AG09319 (cell line): ENCODE measurements at regions not wholly inside any gene's neighbourhood (a gene's known extent, or its start where the extent isn't known, plus 50 kb on each side); places are given as distances from the start of the nearest gene placed in this dataset.

Experiments
- DNase-seq: peaks from one replicate; pipeline ENCODE4 v3.0.0-alpha.2; 2010; ENCODE audit warnings: low read depth; ENCODE audit errors: extremely low read depth
- TF ChIP-seq, protein P1 (sequence below): IDR thresholded peaks from 2 replicates; pipeline ENCODE4 v1.5.1; 2011; ENCODE audit warnings: low read depth, mild to moderate bottlenecking, inconsistent platforms, low read length, moderate library complexity

- TF ChIP-seq, protein P1, sequence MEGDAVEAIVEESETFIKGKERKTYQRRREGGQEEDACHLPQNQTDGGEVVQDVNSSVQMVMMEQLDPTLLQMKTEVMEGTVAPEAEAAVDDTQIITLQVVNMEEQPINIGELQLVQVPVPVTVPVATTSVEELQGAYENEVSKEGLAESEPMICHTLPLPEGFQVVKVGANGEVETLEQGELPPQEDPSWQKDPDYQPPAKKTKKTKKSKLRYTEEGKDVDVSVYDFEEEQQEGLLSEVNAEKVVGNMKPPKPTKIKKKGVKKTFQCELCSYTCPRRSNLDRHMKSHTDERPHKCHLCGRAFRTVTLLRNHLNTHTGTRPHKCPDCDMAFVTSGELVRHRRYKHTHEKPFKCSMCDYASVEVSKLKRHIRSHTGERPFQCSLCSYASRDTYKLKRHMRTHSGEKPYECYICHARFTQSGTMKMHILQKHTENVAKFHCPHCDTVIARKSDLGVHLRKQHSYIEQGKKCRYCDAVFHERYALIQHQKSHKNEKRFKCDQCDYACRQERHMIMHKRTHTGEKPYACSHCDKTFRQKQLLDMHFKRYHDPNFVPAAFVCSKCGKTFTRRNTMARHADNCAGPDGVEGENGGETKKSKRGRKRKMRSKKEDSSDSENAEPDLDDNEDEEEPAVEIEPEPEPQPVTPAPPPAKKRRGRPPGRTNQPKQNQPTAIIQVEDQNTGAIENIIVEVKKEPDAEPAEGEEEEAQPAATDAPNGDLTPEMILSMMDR = no peak
- DNase-seq = no peak
Measured at GRCh38 chr6:126524811-126525326, 185.0 kb downstream of the CENPW start.

DNA sequence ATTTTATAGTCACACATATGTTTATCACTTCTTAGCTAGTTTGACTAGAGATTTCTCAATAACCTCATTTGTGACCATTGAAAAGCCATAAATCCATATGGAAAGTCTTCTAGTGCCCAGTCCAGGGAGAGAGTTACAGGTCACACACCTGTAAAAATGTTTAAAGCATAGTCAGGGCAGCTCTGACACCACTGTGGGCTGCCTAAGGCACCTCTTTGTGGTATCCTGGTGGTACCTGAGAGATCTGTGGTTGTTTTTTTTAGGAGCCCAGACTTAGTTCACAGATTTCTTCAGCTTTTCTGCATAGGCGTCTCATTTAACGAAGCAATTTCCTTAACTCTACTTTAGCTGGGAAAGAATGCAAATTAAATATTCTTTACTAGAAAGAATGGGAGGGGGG, 186.6 kb downstream of the CENPW start:
- TF ChIP-seq, protein P1 = no peak
- DNase-seq = no peak

DNA sequence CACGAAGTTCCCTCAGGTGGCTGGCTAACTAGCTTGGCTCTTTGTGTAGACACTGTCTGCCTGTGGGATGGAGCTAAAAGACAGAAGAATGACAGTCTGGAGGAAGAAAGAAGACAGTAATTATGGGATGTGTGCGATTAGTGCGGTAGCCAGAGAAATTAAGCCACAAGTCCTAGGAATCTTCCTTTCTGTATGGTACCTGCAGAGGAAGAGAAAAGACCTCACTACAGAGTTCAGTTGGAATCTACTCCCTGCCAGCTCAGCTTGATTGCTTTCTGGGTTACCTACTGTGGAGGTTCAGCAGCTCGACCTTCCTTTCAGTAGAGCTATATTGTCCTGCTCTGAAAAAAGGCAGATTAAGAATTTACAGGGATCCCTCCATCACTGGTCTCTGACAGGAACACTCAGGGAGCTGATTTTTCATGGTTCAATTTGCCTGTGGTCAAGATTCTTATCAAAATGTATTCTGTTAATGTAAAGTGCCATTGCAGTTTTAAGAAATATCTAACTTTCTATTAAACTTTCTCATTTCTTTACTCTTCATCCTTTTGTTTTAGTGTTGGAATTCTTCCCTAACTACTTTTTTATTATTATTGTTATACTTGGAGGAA, 187.2 kb downstream of the CENPW start:
- TF ChIP-seq, protein P1 = no peak
- DNase-seq = no peak

- DNase-seq = no peak
- TF ChIP-seq, protein P1 = peak; percentile 26
Measured at GRCh38 chr6:126529637-126530362, 189.9 kb downstream of the CENPW start.

- TF ChIP-seq, protein P1 = no peak
- DNase-seq = no peak
Measured at GRCh38 chr6:126530775-126531174, 190.9 kb downstream of the CENPW start.

- TF ChIP-seq, protein P1 = no peak
- DNase-seq = no peak
Measured at GRCh38 chr6:126531286-126531685, 191.4 kb downstream of the CENPW start.

DNA sequence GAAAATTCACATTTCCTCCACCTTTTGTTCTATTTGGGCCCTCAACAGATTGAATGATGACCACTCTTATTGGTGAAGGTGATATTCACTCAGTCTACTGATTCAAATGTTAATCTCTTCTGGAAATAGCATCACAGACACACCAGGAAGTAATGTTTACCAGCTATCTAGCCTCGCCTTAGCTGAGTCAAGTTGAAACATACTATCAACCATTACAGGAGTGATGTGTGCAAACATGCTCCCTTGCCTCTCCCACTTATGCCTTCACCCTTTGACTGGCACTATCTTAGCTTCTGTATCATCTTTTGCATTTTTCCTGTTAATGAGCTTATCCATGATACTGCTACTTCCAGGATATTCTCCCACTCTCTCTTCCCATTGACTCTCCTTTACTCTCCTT, 191.9 kb downstream of the CENPW start:
- DNase-seq = no peak
- TF ChIP-seq, protein P1 = no peak
